Right lobe of liver (tissue), 4 donors: ENCODE measurements at regions not wholly inside any gene's neighbourhood (a gene's known extent, or its start where the extent isn't known, plus 50 kb on each side); places are given as distances from the start of the nearest gene placed in this dataset.

Source experiments
- POLR2A ChIP-seq: fragments of 450-650 bp; IDR thresholded peaks from one replicate; pipeline ENCODE4 v1.6.1; 2017; ENCODE audit warnings: antibody characterized with exemption, mild to moderate bottlenecking
- TF ChIP-seq, protein P1 (sequence below), 4 donors: fragments of 200-600 bp in 3 of 4; fragments of 450-650 bp in 1 of 4; IDR thresholded peaks; one replicate each; pipeline versions ENCODE4 v1.5.1 to v1.8.0; 2016 to 2022; ENCODE audit warnings: antibody characterized with exemption in 4 of 4, mild to moderate bottlenecking in 2 of 4
- donor health status: DM: no; HTN: no; CAD: no.
- donor health status: DM: no; HTN: no; CAD: no.
- donor health status: DM: no; HTN: yes; CAD: no.

DNA sequence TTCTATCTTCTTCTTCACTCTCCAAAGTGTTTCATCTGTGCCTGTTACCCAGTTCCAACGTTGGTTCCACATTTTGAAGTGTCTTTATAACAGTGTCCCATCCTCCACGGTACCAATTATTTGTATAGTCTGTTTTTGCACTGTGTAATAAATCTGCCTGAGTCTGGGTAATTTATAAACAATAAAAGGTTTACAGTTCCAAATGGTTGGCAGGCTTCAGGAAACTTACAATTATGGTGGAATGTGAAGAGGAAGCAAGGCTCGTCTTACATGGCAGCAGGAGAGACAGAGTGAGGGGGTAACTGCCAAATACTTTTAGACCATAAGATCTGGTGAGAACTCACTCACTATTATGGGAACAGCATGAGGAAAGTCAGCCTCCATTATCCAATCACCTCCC, 465.4 kb upstream of the CDH9 start:
- TF ChIP-seq, protein P1, sequence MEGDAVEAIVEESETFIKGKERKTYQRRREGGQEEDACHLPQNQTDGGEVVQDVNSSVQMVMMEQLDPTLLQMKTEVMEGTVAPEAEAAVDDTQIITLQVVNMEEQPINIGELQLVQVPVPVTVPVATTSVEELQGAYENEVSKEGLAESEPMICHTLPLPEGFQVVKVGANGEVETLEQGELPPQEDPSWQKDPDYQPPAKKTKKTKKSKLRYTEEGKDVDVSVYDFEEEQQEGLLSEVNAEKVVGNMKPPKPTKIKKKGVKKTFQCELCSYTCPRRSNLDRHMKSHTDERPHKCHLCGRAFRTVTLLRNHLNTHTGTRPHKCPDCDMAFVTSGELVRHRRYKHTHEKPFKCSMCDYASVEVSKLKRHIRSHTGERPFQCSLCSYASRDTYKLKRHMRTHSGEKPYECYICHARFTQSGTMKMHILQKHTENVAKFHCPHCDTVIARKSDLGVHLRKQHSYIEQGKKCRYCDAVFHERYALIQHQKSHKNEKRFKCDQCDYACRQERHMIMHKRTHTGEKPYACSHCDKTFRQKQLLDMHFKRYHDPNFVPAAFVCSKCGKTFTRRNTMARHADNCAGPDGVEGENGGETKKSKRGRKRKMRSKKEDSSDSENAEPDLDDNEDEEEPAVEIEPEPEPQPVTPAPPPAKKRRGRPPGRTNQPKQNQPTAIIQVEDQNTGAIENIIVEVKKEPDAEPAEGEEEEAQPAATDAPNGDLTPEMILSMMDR (IDR thresholded peaks at IDR 0.05), result no peak
- no peak for TF ChIP-seq POLR2A
